ENCODE measurements at regions not wholly inside any gene's neighbourhood (a gene's known extent, or its start where the extent isn't known, plus 50 kb on each side); places are given as distances from the start of the nearest gene placed in this dataset.
"Not testable (repeated sequence)": the region's sequence is repeated elsewhere in the genome, so short reads cannot be mapped to it uniquely, and the experiment has no call there.

DNA sequence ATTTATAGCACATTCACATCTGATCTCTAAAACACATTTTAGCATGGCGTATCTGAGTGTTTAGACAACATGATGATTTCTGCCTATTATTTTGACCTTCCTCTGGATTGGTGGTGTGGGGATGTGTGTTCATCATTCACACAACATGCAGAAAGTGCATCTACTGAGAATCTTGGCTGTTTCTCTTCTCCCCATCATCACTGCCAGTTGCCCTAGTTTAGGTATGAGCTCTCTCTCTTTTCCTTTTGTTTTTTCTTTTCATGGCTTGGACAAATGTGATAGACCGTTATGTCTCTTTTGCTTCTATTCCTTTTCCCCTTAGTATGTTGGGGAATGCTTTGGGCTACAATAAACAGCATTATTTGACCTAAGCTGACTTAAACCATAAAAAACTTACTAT, 239.2 kb upstream of the FZD8 start:
- no peak for DNase-seq

- DNase-seq: no peak
Observed at GRCh38 chr10:35876248-35876647, 234.2 kb upstream of the FZD8 start.

GRCh38 chr10:35875016-35875676, 233.1 kb upstream of the FZD8 start:
- no peak for DNase-seq

- DNase-seq: no peak
Observed at GRCh38 chr10:35874311-35875015, 232.4 kb upstream of the FZD8 start.

- DNase-seq: no peak
Observed at GRCh38 chr10:35872671-35873070, 230.6 kb upstream of the FZD8 start.

- no peak for DNase-seq
Observed at GRCh38 chr10:35870665-35871310, 228.7 kb upstream of the FZD8 start.

DNA sequence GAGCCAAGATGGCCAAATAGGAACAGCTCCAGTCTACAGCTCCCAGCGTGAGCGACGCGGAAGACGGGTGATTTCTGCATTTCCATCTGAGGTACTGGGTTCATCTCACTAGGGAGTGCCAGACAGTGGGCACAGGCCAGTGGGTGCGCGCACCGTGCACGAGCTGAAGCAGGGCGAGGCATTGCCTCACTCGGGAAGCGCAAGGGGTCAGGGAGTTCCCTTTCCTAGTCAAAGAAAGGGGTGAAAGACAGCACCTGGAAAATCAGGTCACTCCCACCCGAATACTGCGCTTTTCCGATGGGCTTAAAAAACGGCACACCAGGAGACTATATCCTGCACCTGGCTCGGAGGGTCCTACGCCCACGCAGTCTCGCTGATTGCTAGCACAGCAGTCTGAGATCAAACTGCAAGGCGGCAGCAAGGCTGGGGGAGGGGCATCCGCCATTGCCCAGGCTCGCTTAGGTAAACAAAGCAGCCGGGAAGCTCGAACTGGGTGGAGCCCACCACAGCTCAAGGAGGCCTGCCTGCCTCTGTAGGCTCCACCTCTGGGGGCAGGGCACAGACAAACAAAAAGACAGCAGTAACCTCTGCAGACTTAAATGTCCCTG, 216.7 kb upstream of the FZD8 start:
- not testable (repeated sequence) for DNase-seq

DNA sequence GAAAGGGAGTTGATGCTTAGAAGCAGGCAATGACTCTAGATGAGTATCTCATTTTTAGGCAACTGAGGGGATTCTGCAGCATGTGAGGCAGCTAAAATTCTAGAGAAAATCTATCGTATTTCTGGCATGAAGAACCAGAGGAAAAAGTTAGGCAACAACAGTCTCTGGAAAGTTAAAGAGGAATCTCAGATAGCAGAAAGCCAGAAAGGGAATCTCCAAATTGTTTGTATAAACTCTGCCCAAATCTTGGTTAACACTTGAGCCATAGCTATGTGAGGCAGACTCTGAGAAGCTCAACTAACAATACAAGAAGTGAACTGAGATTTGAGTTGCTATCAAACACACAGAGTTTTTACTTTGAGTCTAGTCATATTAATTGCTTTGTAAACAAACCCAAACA, 215.8 kb upstream of the FZD8 start:
- no peak for DNase-seq

- no peak for DNase-seq
Observed at GRCh38 chr10:35855155-35855947, 213.3 kb upstream of the FZD8 start.

GRCh38 chr10:35854661-35855060, 212.6 kb upstream of the FZD8 start:
- DNase-seq: no peak

GRCh38 chr10:35852721-35853120, 210.6 kb upstream of the FZD8 start:
- DNase-seq: no peak

GRCh38 chr10:35848412-35848811, 206.3 kb upstream of the FZD8 start:
- no peak for DNase-seq

GRCh38 chr10:35844686-35845085, 202.6 kb upstream of the FZD8 start:
- no peak for DNase-seq

DNA sequence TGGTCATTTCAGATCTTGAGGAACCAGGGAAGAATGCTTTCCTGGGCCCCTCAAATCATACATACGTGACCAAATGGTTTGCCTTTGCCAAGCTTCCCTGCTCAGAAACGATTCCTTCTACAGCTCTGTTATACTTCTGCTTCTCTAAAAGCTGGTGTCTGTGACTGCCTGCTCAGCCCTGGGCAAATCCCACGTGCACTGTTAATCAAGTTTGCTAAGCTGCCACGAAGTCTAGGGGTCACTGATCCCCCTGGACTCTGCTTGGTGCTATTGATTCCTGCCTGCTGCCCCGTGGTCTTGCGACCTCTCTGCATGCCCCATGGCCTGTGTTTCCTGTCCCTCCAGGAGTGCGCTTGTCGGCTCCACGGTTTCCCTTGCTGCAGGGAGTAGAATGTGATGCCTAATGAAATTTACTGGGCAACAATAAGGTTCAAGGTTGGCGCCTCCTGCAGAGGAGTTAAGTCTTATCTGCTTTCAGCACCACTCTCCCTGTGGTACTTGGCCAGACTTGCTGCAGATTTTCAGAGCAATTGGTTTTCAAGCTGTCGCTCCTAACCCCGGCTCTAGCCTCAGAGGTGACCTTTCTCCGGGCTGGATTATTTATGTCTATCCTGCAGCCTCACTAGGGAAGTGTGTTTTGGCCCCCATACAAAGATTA, 201.6 kb upstream of the FZD8 start:
- no peak for DNase-seq

DNA sequence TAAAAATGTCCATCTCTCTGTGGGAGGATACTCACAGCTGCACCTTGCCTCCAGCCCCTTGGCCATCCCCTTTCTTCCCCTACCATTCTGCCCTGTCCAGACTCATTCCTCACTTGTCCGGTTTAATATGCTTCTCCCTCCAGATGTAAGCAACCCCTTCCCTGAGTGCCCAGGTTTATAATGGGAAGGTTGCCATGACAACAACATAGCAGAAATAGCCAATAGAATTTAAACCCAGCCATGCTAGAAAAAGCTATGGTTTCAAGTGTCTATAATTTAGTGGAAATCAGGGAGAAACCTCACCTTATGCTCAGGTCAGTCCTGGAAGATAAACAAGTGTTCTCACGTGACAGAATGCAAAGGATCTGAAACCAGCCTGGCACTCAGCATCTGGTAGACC, 196.0 kb upstream of the FZD8 start:
- DNase-seq: no peak

- DNase-seq: no peak
Observed at GRCh38 chr10:35835545-35835944, 193.4 kb upstream of the FZD8 start.

- DNase-seq: no peak
Observed at GRCh38 chr10:35834877-35835494, 192.9 kb upstream of the FZD8 start.

- DNase-seq: no peak
Observed at GRCh38 chr10:35827783-35828182, 185.7 kb upstream of the FZD8 start.

DNA sequence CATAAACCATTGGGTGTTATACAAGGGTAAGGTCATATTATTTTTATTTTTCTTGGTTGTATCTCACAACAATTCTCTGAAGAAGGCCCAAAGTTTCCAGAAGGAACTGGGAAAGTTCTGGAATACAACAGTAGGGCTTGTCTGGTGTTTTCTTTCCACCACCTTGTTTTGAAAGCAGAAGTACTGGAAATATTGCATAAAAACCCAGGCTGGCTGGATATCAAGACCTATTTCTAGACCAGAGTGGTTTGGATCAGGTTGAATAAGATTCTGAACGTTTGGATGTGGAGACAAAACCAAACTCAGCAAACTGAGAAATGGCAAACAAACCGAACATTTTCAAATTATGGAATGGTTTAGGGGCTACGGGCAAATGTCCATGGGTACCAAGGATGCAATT, 182.6 kb upstream of the FZD8 start:
- DNase-seq: no peak

- DNase-seq: no peak
Observed at GRCh38 chr10:35822316-35822715, 180.2 kb upstream of the FZD8 start.

GRCh38 chr10:35821339-35821911, 179.3 kb upstream of the FZD8 start:
- DNase-seq: no peak

GRCh38 chr10:35819736-35820135, 177.6 kb upstream of the FZD8 start:
- no peak for DNase-seq
